ENCODE measurements at regions not wholly inside any gene's neighbourhood (a gene's known extent, or its start where the extent isn't known, plus 50 kb on each side); places are given as distances from the start of the nearest gene placed in this dataset.
"Not testable (repeated sequence)": the region's sequence is repeated elsewhere in the genome, so short reads cannot be mapped to it uniquely, and the experiment has no call there.

DNA sequence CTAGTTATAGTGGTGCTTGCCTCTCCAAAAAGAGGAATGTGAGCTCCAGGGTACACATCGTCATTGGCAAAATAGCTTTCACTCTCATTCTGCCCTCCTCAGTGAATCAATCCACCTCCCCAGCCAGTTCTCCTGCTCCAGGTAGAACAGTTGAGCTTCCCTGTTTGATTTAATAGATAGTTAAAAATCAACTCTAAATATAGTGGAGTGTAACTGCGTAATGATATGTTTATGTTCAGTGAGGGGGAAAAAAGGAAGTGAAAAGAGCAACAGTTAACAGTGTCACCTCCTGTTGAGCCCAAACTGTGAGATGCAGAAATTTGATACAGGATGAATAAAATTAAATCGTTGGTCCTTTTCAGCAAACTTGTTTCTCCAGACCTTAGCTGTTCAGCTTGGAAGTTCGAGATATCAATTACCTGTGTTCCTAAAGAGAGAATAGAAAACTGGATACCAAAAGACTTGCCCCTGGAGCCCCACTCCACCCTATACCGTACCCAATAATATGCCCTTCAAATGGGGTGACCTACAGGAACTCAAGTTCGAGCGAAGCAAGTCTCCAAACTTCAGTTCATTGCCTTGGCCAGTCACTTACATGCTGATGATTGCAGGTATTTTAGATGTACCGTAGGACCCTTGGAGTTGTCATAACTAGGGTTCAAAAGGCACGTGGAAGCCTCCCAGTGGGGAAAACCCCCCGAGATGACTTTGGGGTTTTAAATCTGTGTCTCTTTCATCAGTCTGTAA, 708.4 kb downstream of the RNF144A start:
- no peak for DNase-seq (ENCODE audit: low read depth in 1 of 2, low spot score in 1 of 2)

- DNase-seq (ENCODE audit: low read depth in 1 of 2, low spot score in 1 of 2) = no peak
These were observed 708.9 kb downstream of the RNF144A start for GRCh38 chr2:7626139-7626537.

DNA sequence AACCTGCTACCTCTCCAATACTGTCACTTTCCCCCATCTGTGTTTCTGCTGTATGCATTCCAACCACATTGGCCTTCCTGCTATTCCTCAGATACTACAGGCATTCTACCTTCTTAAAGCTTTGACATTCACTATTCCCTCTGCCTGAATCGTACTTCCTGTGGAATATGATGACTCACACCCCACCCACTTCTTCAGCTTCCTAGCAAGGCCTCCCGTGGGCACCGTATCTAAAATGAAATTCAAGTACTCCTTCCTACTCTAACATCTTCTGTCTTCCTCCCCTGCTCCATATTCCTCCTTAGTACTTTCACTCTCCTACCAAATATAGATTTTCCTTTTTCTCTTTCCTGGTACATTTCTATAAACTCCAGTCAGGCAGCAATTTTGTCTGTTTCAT, 710.4 kb downstream of the RNF144A start:
- no peak for DNase-seq (ENCODE audit: low read depth in 1 of 2, low spot score in 1 of 2)

DNA sequence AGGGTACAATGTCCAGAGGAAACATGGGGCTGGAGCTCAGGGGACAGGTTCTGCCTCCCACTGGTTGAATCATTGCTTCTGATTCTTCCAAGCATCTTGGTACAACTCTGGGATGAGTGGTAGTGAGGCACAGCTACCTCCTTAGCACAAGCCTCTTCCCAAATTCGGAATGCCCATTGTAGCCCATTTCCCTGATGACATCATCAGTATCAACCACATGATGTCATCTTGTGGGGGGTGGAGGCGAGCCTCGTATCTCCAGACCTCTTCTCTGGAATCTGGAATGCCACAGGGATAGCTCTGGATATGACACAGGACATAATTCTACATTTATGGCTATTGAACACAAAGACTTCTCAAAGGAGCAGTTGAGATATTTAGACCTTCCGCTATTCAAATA, 715.2 kb downstream of the RNF144A start:
- no peak for DNase-seq (ENCODE audit: low read depth in 1 of 2, low spot score in 1 of 2)

GRCh38 chr2:7633566-7634153, 716.4 kb downstream of the RNF144A start:
- no peak for DNase-seq (ENCODE audit: low read depth in 1 of 2, low spot score in 1 of 2)

GRCh38 chr2:7634409-7634808, 717.2 kb downstream of the RNF144A start:
- DNase-seq (ENCODE audit: low read depth in 1 of 2, low spot score in 1 of 2) = no peak

GRCh38 chr2:7639476-7639875, 722.3 kb downstream of the RNF144A start:
- DNase-seq (ENCODE audit: low read depth in 1 of 2, low spot score in 1 of 2) = no peak

GRCh38 chr2:7641272-7641671, 724.1 kb downstream of the RNF144A start:
- DNase-seq (ENCODE audit: low read depth in 1 of 2, low spot score in 1 of 2) = not testable (repeated sequence)

- no peak for DNase-seq (ENCODE audit: low read depth in 1 of 2, low spot score in 1 of 2)
These were observed 728.8 kb downstream of the RNF144A start for GRCh38 chr2:7646024-7646423.

DNA sequence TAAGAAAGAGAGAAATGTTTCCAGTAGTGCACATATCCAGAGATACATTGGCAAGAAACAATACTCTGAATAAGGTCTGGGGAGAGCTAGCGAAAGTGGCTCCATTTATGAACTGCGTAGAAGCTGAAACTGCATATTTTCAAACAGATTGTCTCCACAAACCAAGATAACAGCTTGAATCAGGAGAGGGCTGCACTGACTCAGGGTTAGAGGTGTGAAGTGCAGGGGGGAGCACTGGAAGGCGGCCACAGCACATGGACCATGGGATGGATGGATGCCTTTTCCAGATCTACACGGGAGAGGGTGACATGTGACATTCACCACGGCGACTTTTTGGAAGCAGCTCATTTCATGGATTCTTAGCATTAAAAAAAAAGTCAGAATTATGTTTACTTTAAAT, 729.4 kb downstream of the RNF144A start:
- no peak for DNase-seq (ENCODE audit: low read depth in 1 of 2, low spot score in 1 of 2)

GRCh38 chr2:7648221-7648795, 731.1 kb downstream of the RNF144A start:
- no peak for DNase-seq (ENCODE audit: low read depth in 1 of 2, low spot score in 1 of 2)

DNA sequence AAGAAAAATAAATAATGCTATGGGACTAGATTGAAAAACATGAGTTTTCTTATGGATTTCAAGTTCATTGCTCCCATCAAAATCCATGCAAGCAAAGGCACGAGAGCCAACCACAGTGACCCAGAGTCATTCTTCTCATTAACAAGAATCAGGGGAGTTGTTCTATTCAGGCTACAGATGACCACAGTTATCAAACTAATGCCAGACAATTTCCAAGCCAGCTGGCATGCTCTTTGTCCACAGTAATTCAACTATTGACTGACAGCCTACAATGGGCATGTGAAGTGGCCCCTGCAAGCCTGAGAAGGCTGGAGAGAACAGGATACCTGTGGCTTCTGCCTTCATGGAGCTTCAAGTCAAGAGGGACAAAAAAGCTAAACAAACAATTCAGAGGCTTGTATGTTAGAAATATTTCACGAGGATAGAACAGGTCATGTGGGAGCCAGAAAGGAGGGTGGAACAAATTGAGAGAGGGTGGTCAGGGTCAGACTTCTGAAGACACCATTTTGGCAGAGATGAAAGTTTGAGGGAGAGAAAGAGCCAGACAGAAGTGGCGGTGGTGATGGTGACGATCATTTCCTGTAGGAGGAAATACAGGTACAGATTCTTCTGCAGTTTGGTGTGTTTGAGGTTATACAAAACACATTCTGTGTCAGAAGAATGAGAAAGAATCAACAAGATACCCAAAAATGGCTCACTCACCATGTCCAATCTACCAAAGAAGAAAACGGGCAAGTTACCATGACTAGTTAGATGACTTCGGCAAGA, 732.4 kb downstream of the RNF144A start:
- no peak for DNase-seq (ENCODE audit: low read depth in 1 of 2, low spot score in 1 of 2)

DNA sequence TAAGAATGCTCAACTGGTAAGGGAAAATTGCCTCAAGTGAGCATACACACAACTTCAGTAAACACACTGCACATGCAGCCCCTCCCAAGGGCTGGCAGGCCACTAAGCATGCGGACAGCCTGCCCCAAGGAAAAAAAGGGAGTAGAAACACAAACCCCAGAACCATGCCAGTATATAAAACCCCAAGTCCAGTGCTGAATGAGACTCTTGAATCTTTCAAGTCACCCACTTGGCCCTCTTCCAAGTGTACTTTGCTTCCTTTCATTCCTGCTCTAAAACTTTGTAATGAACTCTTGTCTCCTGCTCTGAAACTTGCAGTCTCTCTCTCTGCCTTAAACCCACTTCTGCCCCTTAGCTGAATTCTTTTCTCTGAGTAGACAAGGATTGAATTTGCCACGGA, 736.4 kb downstream of the RNF144A start:
- DNase-seq (ENCODE audit: low read depth in 1 of 2, low spot score in 1 of 2) = no peak

GRCh38 chr2:7655629-7656028, 738.4 kb downstream of the RNF144A start:
- DNase-seq (ENCODE audit: low read depth in 1 of 2, low spot score in 1 of 2) = no peak

GRCh38 chr2:7657526-7657925, 740.3 kb downstream of the RNF144A start:
- DNase-seq (ENCODE audit: low read depth in 1 of 2, low spot score in 1 of 2) = not testable (repeated sequence)

GRCh38 chr2:7658486-7658885, 741.3 kb downstream of the RNF144A start:
- no peak for DNase-seq (ENCODE audit: low read depth in 1 of 2, low spot score in 1 of 2)

- no peak for DNase-seq (ENCODE audit: low read depth in 1 of 2, low spot score in 1 of 2)
These were observed 743.6 kb downstream of the RNF144A start for GRCh38 chr2:7660816-7661215.

GRCh38 chr2:7661502-7661901, 744.3 kb downstream of the RNF144A start:
- no peak for DNase-seq (ENCODE audit: low read depth in 1 of 2, low spot score in 1 of 2)

- DNase-seq (ENCODE audit: low read depth in 1 of 2, low spot score in 1 of 2) = no peak
These were observed 748.7 kb downstream of the RNF144A start for GRCh38 chr2:7665880-7666279.

DNA sequence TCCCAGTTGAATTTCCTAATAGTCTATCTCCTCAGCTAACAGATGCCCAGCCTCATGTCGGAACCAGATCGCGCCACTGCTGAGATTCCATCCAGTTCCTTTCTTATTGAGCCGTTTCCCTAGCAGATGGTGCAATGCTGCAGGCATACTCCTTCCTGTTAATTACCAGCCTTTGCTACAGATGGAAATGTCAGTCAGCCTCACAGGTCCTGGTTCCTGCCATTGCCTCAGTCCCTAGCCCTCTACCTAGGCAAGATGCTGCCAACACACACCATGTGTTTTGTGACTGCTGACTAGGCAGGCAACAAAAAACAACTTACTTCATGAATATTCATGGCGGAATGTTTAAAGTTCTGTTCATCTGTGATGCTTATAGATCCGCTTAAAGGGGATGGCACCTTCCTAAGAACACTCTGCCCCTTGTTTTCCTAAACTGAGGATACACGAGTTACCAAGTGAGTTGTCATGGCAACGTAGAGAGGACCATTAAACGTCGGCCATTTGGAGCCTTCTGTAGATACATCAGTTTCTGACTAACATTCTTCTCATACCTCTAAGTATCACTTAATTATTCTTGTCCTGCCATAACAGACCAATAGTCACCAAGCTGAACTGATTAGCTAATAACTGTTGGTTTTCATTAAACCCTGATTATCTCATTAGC, 749.5 kb downstream of the RNF144A start:
- DNase-seq (ENCODE audit: low read depth in 1 of 2, low spot score in 1 of 2) = no peak

DNA sequence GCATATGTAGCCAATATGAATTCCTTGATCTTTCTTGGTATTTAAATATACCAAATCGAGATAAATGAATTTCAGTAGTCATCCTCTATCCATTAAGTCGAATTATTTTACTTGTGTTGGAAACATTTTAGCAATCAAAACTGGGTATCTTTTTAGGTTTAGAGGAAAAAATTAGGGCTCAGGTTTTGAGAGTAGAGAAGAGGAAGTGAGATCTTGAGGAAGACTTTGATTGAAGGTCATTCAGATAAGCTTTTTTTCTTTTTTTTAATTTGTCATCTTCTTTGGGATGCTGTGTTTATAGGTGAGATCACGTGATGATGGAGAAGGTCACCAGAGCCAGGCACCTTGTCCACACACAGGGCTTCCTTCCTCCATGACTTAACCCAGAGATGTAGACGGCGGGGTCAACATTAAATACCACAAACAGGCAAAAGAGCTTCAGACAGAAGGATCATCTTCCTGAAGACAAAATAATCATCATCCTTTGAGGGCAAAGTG, 750.1 kb downstream of the RNF144A start:
- no peak for DNase-seq (ENCODE audit: low read depth in 1 of 2, low spot score in 1 of 2)
